ACHN (cell line): ENCODE measurements at regions not wholly inside any gene's neighbourhood (a gene's known extent, or its start where the extent isn't known, plus 50 kb on each side); places are given as distances from the start of the nearest gene placed in this dataset.

ENCODE experiments used
- DNase-seq: peaks from one replicate; pipeline ENCODE4 v3.0.0-alpha.2; 2015
- in situ Hi-C: cut with HindIII; loops from 2 replicates; pipeline ENCODE4 v1.10.0; 2017; ENCODE audit warnings: low sequenced_read_pairs, low pct_ligation_motif_present, low pct_unique_long_range_greater_than_20kb

DNA sequence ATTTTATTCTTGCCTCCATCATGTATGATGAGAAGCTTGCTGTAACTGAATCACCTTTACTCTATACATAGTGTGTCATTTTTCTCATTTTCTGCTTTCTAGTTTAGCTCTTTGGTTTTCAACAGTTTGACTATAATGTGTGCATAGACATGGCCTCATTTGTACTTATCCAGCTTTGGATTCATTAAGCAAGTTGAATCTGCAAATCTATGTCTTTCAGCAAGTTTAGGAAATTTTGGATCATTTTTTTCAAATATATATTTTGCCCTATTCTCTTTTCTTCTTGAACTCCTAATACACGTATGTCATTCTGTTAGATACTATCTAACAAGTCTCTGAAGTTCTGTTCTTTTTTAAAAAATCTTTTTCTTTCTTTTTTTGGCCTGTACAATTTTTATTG is 57.8 kb downstream of the PRLHR start:
- in situ Hi-C loops = no loop called here

DNA sequence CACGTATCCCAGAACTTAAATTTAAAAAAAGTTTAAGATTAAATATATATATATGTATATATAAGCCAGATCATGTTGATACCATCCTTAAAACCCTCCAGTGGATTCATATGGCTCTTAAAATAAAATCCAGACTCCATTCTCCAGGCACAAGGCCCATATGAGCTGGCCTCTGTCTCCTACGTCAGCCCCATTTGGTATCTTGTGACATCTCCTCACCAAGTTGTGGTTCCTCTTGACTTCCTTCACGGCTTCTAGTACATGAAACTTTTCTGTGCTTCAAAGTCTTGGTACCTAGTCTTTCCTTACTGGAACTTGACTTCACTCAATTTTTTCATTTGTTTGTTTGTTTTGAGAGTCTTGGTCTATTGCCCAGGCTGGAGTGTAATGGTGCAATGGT is 61.3 kb downstream of the PRLHR start:
- DNase-seq = no peak
- in situ Hi-C loops = no loop called here

More for the DNA sequence above, 57.8 kb downstream of the PRLHR start:
- DNase-seq = no peak

DNA sequence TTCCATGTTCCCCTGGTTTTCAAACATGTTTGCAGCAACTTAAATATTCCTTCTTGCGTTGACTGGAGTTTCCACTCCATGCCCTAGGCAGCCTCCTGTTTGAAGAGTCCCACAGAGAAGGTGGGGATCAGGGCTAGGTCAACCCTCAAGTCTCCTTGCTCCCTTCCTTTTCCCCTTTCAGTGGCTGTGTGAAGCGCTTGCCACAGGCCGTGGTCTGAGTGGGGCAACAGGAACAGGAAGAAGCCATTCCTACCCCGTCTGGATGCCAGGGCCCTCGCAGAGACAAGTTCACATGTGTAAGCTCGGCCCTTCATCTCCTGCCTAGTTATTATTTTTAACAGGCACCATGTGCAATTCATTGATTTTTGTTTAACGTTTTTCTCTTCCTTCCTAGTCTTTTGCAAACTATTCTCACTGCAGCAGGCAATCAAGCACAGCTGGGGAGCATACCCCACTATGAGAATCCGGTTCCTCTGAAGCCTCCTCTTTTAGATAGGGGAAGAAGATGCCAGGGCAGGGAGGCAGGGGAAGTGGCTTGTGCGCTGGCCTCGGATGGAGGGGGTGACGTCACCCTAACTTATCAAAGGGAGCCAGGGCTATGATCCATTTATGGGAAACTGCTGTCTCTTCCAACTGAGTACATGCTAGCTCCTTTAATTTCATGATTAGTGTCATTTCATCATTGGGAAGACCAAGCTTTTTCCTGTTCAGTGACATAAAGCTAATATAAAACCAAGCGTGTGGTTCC is 64.2 kb downstream of the PRLHR start:
- in situ Hi-C loops = no loop called here

DNA sequence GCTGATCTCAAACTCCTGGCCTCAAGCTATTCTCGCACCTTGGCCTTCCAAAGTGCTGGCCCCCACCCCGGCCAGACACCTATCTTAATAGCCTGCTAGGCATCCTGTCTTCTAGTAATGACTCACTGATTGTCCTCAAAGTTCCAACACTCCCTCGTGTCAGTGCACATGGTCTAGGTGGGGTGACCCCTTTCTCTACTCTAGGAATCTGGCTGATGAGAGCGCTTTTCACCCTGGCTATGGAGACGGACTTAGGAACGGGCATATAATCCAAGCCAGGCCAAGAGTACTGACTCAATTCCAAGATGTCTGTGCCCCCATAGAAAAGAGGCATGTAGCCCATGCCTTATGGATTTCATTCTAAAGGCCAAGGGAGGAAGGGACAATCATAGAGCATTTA is 67.0 kb downstream of the PRLHR start:
- in situ Hi-C loops = no loop called here

More for the DNA sequence above, 64.2 kb downstream of the PRLHR start:
- DNase-seq = no peak

DNA sequence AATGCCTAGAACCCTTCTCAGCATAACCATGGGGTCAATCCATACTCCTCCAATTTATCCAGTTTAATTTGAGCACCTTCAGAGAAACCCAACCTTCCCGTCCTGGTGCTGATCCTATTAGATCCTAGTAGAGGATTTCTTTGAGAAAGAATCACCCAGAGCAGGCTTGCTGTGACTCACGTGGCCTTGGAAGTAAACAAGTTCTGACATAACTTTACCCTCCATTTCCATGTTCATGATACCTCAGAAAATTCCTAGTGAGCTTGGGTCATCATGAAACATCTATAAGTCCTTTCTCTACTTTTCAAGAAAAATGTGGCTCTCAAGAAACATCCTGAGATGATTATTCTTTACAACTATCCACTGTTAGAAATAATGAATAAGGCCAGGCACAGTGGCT is 71.7 kb downstream of the PRLHR start:
- DNase-seq = no peak
- in situ Hi-C loops = no loop called here

More for the DNA sequence above, 67.0 kb downstream of the PRLHR start:
- no peak for DNase-seq

DNA sequence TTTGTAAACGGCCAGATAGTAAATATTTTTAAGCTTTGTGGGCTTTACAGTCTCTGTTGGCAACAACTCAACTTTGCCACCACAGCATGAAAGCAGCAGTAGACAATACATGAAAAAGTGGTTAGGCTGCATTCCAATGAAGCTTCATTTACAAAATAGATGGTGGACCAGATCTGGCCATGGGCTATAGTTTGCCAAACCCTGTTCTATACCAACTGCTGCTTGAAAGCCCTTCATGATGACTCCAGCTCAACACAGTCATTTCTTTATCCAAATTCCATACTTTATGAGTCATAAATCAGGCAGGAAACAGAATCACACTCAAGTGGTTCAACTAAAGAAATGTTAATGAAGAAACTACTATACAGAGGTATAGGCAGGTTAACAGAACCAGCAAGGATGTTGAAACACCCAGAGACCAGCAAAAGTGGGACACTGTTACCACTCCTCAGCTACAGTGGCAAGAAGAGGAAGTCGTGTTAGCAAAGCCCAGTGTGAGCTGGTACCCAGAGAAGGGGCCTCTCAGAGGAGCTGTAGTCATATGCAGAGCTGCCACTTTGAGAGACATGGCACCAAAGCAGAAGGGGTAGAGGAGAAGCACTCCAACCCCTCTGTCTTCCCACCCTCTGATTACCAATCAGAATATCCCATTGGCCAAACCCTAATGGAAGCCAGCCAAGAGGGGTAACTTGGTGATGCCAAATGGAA is 72.5 kb downstream of the PRLHR start:
- in situ Hi-C loops = no loop called here
- DNase-seq = peak; percentile 7

DNA sequence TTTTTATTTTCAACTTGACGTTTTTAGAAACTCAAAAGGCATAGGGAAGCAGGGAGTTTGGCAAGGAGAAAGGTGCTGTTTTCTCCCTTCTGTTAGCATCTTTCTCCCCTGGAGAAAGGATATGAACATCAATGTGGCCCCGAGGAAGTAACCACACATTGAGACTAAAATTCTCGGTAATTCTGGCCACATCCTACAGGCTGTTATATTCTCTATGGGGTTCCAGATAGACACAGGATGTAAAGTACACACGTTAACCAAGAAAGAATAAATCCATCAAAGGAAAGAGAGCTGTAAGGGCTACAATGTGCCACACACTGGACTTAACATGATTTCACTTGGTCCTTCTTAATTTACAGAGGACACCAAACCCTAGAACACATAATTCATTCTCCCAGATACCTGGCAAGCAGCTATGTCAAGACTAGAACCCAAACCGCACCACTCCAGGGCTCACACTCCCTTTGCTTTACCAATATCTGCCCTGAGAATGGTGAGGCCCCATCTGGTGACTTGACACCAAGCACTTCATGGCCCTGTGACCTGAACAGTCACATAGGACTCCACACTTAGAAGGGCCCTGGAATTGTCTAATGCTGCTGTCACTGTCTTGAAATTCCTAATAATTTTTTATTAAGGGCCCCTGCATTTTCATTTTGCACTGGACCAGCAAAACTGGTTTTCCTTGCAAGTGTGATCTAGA is 73.9 kb downstream of the PRLHR start:
- in situ Hi-C loops = no loop called here

DNA sequence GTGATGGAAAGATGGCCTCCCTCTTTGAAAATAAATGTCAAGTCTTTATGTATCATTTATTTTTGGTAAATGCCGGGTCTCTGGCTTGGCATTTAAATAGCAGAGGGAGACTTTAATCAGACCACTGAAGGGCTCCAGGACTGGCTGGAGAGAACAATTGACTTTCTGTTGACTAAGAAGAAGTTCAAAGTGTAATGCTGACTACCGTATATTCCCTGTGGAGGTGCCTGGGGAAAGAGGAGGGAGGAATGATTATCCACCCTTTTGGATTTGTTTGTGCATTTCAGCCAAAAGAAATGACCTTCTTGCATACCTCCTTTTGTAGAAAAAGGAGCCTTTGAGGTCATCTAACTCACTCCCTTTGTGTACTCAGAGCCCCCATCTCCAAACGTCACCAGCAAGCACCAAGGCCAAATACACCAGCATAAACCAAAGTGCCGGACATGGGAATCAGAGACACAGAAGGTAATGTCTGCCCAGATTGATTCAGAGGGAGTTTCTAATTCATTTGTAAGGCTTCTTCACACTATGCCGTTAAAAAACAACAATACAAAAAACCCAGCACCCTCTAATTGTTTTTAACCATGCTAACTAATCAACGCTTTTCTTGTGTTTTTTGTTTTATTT is 75.2 kb downstream of the PRLHR start:
- DNase-seq = no peak
- in situ Hi-C loops = no loop called here

More for the DNA sequence above, 73.9 kb downstream of the PRLHR start:
- no peak for DNase-seq

DNA sequence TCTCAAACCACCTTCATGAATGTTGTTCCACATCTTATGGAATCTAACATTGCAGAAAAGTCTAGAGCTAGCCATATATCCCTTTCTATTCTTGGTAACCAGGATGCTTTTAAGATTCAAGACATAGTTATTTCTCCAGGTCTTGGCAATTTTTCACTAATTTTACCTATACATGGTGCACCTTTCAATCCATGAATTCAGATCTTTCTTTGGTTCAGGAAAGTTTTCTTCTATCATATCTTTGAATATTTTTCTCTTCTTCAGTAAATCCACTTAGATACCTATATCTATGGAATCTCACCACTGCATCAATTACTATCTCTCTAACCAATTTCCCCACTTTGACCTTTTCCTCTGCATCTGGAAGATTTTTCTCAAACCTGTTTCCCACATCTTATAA is 77.4 kb downstream of the PRLHR start:
- DNase-seq = no peak
- in situ Hi-C loops = no loop called here

DNA sequence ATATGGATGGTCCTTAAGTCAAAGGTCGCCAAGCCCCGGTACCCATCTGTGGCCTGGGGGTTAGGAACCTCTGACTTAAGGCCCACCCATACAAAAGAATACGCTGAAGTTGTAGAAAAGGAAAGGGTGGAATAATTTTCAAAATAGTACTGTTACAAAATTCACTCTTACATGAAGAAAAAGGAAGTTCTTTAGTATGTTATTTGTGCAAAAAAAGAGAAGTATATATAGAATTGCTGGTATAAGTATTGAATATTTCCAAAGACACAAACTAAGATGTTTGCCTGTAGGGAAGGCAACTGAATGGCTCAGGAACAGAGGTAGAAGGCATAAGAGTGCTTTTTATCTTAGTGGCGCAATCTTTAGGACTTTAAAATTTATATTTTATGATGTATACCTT is 78.7 kb downstream of the PRLHR start:
- in situ Hi-C loops = no loop called here
- no peak for DNase-seq

DNA sequence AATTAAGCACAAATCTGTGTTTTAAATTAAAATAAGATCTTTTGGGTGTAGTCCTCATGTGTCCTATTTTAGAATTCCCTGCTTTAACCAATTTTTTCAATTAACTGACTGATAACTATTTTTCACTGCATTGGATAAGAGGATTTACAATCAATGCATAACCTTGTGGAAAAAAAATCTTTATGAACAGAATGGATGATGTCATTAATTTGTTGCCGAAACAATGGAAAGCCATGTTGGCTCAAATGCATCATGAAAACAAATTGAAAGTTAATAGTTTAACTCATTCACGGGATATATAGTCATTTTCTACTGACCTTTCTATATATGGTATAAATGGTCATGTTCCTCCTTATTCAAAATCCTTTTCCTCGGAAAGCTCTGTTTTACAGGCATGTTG is 82.3 kb downstream of the PRLHR start:
- no peak for DNase-seq
- in situ Hi-C loops = no loop called here

DNA sequence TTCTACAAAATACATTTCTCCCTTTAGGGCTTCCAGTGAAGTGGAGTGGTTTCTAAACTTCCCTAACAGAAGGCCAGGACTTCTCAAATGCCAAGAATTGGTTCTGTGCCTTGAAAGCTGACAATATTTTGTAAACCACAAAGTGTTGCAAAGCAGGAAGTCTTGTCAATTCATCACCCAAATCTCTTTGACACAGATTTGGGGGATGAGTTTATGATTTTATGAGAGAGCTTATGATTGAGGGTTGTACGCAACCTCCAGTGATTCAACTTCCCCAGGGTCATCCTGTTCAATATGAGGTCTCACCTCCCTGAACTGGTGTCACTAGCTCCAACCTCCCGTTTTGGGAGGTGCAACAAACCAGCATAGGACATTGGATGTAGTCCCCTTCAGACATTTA is 83.7 kb downstream of the PRLHR start:
- in situ Hi-C loops = no loop called here
- DNase-seq = no peak

DNA sequence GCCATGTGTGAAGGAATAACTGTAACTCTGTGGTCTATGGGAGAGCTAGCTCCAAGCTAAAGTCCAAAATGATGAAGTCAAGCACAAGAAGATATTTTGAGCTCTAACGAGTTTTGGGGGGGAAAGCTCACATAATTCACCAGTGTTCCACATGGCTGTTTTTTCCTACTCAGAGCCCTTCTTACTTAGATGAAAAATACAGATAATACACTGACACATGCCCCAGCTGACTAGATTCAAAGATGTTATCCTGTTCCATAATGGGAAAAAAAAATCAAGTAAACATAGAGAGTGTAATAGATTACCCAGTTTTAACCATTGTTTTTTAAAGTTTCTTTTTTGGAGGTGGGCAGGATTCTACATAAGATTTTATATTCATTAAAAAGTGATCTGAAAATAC is 86.6 kb downstream of the PRLHR start:
- DNase-seq = no peak
- in situ Hi-C loops = no loop called here

DNA sequence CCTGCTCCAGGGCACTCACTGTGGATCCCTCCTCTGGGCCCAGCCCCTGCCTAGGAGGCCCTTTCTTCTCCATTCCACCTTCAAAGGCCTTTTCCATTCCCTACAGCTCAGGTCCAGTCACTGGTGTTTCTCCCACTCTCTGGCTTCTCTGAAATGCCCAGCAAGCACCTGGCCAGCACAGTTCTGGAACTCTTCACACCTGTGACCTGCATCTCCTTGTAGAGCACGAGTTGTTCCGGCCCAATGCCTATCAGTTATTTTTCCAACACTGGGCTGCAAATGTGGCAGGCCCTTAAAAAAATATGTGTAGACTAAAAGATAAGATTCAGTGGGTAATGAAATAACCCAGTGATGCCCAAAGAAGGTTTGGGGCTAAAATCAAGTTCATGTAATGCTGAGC is 87.1 kb downstream of the PRLHR start:
- DNase-seq = no peak
- in situ Hi-C loops = no loop called here

DNA sequence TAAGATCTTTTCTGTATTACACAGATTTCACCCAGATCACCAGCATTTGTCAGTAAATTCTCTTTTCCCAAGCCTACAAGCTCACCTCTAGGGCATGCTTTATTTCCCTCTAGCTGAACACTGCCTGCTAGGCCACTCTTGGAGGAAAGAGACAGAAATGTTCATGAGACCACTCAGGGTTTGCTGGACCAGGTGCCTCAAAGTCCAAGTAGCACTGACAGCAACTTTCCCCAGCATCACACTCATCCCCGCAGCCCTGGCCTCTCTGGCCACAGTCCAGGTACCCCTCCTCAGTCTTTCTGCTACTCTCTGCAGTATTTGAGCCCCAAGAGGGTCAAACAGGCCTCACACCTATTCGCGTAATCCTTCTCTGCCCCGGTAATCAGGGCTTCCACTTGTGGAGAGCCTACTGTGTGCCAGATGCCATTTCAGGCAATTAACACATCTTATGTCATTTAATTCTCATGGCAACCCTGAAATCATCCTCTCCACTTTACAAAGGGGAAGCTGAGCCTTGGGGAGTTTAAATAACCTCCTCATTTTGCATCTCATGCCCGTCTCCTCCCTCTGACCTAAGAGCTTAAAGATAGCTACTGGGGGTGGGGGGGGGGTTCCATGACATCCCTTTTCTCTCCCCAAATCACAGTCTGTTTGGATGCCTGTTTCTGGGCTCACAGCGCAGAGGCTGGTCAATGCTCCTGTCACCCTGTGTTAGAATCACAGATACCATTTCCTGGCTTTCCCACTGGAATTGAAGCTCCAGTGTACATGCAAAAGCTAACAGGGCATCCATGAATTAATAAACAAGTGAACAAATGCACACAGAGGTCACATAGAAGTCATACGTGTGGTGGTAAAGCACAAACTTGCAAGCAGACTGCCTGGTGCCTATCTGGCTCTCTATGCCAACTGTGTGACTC is 88.5 kb downstream of the PRLHR start:
- in situ Hi-C loops = no loop called here
- DNase-seq = no peak

DNA sequence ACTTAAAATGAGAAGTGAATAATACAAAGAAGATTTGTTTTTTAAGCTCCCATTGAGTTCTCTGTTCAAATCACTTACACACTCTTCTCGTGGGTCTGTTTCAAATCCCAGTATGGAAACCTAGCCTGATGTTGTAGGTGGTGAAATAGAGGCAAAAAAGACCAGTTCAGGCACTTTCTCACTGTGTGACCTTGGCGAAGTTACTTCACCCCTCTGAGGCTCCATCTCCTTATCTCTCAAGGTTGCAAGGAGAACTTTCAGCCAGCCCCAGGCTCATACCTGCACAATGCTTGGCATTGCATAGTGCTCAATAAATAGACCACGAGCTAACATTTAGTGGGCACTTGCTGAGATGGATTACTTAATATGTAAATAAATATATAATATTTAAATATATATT is 90.1 kb downstream of the PRLHR start:
- in situ Hi-C loops = no loop called here
- no peak for DNase-seq

DNA sequence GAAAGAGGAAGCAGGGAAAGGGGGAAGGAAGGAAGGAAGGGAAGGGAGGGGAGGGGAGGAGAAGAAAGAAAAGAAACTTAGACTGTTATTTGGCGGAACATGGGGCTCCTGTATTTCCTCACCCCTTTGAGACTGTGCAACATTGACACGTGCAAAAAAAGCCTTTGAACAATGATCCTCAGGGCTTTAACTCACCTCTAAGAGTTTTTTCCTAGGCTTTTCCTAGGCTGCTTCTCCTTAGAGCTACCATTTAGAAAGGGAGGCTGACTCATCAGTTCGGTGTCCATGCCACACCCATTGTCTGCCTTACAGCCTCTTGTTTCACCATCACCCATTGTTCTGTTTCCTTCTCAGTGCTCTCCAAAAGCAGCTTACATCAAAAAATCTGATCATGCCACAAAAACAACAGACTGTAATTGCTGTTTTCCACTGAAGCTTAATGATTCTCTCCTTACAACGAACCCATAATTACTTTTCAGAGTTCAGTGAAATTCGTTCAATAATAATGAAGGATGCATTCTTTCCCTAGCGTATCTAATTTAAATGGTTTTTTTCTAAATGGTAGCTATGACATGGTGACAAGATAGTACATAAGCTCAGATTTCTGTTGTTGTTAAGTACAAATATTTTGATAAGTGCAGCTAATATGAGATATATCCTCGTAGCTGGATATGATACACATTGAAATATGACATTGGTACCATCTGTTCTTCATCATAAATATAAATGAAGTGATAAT is 90.8 kb downstream of the PRLHR start:
- in situ Hi-C loops = no loop called here
- DNase-seq = peak; percentile 15

DNA sequence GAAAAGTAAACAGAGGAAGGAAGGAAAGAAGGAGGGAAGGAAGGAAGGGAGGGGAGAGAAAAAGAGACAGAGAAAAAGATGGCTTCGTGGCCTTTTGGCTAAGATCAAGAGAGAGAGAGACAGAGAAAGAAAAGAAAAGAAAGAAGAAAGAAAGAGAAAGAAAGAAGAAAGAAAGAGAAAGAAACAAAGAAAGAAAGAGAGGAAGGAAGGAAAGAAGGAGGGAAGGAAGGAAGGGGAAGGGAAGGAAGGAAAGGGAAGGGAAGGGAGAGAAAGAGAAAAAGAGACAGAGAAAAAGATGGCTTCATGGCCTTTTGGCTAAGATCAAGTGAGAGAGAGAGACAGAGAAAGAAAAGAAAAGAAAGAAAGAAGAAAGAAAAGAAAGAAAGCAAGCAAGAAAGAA is 91.4 kb downstream of the PRLHR start:
- in situ Hi-C loops = no loop called here
- DNase-seq = no peak
